A673 (cell line): ENCODE measurements at regions not wholly inside any gene's neighbourhood (a gene's known extent, or its start where the extent isn't known, plus 50 kb on each side); places are given as distances from the start of the nearest gene placed in this dataset.

Source experiments
- BruUV-seq: library from RNA; stranded (reverse); fragments of 400-500 nt; replicated peaks from 2 replicates; lab custom pipeline; 2021; lab: Mats Ljungman, UMichigan
- CTCF ChIA-PET: fragments of 300-600 bp; sonication (Branson Sonifier 250); formaldehyde crosslinking; loops from one replicate; lab custom pipeline; 2022; ENCODE audit warnings: antibody characterized with exemption; lab: Charles Lee
- POLR2A ChIA-PET: fragments of 300-600 bp; sonication (Branson Sonifier 250); formaldehyde crosslinking; loops from one replicate; lab custom pipeline; 2022; ENCODE audit warnings: antibody characterized with exemption; ENCODE audit not compliant: low non-redundant PET; lab: Charles Lee
- DNase-seq: peaks from one replicate; pipeline ENCODE4 v3.0.0-alpha.2; 2015; ENCODE audit warnings: low spot score
- H3K27ac ChIP-seq: fragments of 200-600 bp; sonication (generic); 2 replicates; pipeline ENCODE4 v1.5.1; 2016; ENCODE audit warnings: mixed run types, low read depth, mild to moderate bottlenecking, mixed read lengths, antibody characterized with exemption, low read length; ENCODE audit not compliant: poor library complexity, severe bottlenecking
- H3K27me3 ChIP-seq: fragments of 200-600 bp; sonication (generic); replicated peaks from 2 replicates; pipeline ENCODE4 v1.6.1; 2017; ENCODE audit warnings: mixed run types, low read depth, mild to moderate bottlenecking, mixed read lengths, antibody characterized with exemption, low read length; ENCODE audit not compliant: insufficient read depth, poor library complexity
- H3K36me3 ChIP-seq: fragments of 200-600 bp; sonication (generic); 2 replicates; pipeline ENCODE4 v1.6.1; 2016; ENCODE audit warnings: mixed run types, mild to moderate bottlenecking, mixed read lengths, antibody characterized with exemption, low read length; ENCODE audit not compliant: insufficient read depth, poor library complexity, severe bottlenecking
- H3K4me1 ChIP-seq: fragments of 200-600 bp; sonication (generic); 2 replicates; pipeline ENCODE4 v1.6.1; 2017; ENCODE audit warnings: mixed run types, mild to moderate bottlenecking, mixed read lengths, antibody characterized with exemption, low read length; ENCODE audit not compliant: insufficient read depth, poor library complexity, severe bottlenecking
- H3K4me3 ChIP-seq: fragments of 200-600 bp; sonication (generic); 2 replicates; pipeline ENCODE4 v1.5.1; 2016; ENCODE audit warnings: low read depth, mixed run types, mild to moderate bottlenecking, mixed read lengths, low read length; ENCODE audit not compliant: poor library complexity, severe bottlenecking
- H3K9me3 ChIP-seq: fragments of 200-600 bp; sonication (generic); 2 replicates; pipeline ENCODE4 v1.6.1; 2016; ENCODE audit warnings: mixed run types, low read depth, mild to moderate bottlenecking, mixed read lengths, antibody characterized with exemption, low read length; ENCODE audit not compliant: poor library complexity, severe bottlenecking
- CTCF ChIP-seq: fragments of 300-800, 200-600 bp; sonication (generic); conservative IDR thresholded peaks from 2 replicates; pipeline ENCODE4 v1.5.1; 2017; ENCODE audit warnings: low read depth, mild to moderate bottlenecking, antibody characterized with exemption, low read length, moderate library complexity, mixed read lengths
- EZH2 ChIP-seq: fragments of 200-600 bp; sonication (generic); IDR thresholded peaks from 2 replicates; pipeline ENCODE4 v1.6.1; 2017; ENCODE audit warnings: borderline replicate concordance, low read depth, mild to moderate bottlenecking, mixed read lengths, antibody characterized with exemption, low read length; ENCODE audit not compliant: poor library complexity, severe bottlenecking
- intact Hi-C: fragments of 100-400 bp; cut with micrococcal nuclease; formaldehyde crosslinking; loops from one replicate; pipeline ENCODE4 v1.10.0; 2022; ENCODE audit not compliant: unreplicated experiment

DNA sequence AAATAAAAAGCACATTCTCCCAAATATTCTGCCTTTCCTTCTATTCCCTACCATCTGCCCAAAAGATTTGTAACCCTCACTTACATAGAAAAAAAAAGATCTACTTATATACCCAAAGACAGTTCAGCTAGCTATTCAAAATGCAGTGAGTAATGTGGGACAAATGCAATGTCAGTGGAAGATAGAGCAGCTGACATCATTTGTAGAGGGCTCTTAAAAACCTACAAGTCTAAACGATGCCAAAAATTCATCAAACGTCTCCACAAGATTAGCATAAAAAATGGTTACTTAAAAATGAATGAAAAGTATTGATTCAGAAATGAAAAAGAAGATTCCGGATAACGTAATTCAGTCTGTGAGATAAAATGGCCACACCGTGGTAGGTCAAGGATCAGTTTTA, 96.5 kb downstream of the ASB9 start:
- H3K36me3 ChIP-seq: no peaks in the 10 kb centered on the region
- intact Hi-C loops: no loop called here
- POLR2A ChIA-PET: no interaction called here
- CTCF ChIA-PET: no interaction called here
- no peaks in the 10 kb centered on the region for H3K9me3 ChIP-seq
- no peak overlapping the region for H3K27ac ChIP-seq
- H3K27me3 ChIP-seq: no peaks in the 10 kb centered on the region
- no peak overlapping the region for H3K4me3 ChIP-seq
- BruUV-seq: no TSS peak
- DNase-seq: no peak
- no peaks in the 10 kb centered on the region for H3K4me1 ChIP-seq
- no peak for TF ChIP-seq CTCF
- no peak for TF ChIP-seq EZH2

GRCh38 chrX:15170927-15171326, 99.0 kb downstream of the ASB9 start:
- peak; percentile 7 for DNase-seq
- no peaks in the 10 kb centered on the region for H3K4me1 ChIP-seq
- no peak overlapping the region for H3K4me3 ChIP-seq
- no TSS peak for BruUV-seq
- no peaks in the 10 kb centered on the region for H3K27me3 ChIP-seq
- no peak for TF ChIP-seq EZH2
- H3K9me3 ChIP-seq: no peaks in the 10 kb centered on the region
- ChIA-PET CTCF (no interaction called here), POLR2A (no interaction called here)
- intact Hi-C loops: no loop called here
- H3K36me3 ChIP-seq: no peaks in the 10 kb centered on the region
- no peak overlapping the region for H3K27ac ChIP-seq

- H3K4me1 ChIP-seq: no peaks in the 10 kb centered on the region
- H3K36me3 ChIP-seq: no peaks in the 10 kb centered on the region
- no TSS peak for BruUV-seq
- DNase-seq: no peak
- H3K9me3 ChIP-seq: no peaks in the 10 kb centered on the region
- H3K4me3 ChIP-seq: no peak overlapping the region
- H3K27ac ChIP-seq: no peak overlapping the region
- H3K27me3 ChIP-seq: peaks cover 3% of the 10 kb centered on the region
- ChIA-PET CTCF (no interaction called here), POLR2A (no interaction called here)
- no peak for TF ChIP-seq EZH2
- no peak for TF ChIP-seq CTCF
- intact Hi-C loops: no loop called here
Measured at GRCh38 chrX:15167826-15168225, 102.1 kb downstream of the ASB9 start.

GRCh38 chrX:15165832-15166231, 104.1 kb downstream of the ASB9 start:
- Histone ChIP-seq H3K27ac (no peak overlapping the region), H3K36me3 (no peaks in the 10 kb centered on the region), H3K4me3 (no peak overlapping the region), H3K4me1 (no peaks in the 10 kb centered on the region), H3K27me3 (peaks cover 3% of the 10 kb centered on the region), H3K9me3 (no peaks in the 10 kb centered on the region)
- POLR2A ChIA-PET: no interaction called here
- intact Hi-C loops: no loop called here
- no peak for DNase-seq
- BruUV-seq: no TSS peak
- CTCF ChIA-PET: no interaction called here
- TF ChIP-seq CTCF (no peak), EZH2 (no peak)
